ENCODE measurements at regions not wholly inside any gene's neighbourhood (a gene's known extent, or its start where the extent isn't known, plus 50 kb on each side); places are given as distances from the start of the nearest gene placed in this dataset.

DNA sequence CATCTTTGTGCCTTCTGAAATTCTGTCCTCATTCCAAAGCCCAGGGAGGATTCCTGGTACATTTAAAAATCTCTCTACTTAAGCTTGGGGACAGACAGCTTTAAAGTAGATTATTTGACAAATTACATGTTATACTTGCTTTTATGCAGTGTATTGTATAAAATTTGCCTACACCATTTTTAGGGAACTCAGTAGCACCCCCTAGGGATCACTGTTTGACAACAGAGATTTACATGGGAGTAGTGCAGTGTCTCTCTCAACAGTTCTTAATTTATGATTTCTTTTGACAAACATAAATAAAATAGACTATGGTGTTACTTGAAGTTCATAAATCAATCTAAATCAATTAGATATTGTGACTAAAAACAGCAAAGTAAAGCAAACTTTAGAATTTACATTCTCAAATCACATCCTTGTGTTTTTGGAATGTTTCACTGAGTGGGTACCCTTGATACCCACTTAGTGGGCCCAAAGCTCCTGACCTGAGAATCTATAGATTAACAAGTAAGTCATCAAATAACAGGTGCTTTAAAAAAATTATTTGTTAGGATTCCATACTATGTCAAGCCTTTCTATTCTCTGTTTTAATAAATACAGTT lies 428.8 kb downstream of the DYNC2H1 start:
- no peak for TF ChIP-seq ZSCAN16 (tag by site-specific recombination; IDR thresholded peaks at IDR 0.05)
- TF ChIP-seq, protein P1, sequence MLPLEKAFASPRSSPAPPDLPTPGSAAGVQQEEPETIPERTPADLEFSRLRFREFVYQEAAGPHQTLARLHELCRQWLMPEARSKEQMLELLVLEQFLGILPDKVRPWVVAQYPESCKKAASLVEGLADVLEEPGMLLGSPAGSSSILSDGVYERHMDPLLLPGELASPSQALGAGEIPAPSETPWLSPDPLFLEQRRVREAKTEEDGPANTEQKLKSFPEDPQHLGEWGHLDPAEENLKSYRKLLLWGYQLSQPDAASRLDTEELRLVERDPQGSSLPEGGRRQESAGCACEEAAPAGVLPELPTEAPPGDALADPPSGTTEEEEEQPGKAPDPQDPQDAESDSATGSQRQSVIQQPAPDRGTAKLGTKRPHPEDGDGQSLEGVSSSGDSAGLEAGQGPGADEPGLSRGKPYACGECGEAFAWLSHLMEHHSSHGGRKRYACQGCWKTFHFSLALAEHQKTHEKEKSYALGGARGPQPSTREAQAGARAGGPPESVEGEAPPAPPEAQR (tag by site-specific recombination; IDR thresholded peaks at IDR 0.05) = no peak
- TF ChIP-seq, protein P2, sequence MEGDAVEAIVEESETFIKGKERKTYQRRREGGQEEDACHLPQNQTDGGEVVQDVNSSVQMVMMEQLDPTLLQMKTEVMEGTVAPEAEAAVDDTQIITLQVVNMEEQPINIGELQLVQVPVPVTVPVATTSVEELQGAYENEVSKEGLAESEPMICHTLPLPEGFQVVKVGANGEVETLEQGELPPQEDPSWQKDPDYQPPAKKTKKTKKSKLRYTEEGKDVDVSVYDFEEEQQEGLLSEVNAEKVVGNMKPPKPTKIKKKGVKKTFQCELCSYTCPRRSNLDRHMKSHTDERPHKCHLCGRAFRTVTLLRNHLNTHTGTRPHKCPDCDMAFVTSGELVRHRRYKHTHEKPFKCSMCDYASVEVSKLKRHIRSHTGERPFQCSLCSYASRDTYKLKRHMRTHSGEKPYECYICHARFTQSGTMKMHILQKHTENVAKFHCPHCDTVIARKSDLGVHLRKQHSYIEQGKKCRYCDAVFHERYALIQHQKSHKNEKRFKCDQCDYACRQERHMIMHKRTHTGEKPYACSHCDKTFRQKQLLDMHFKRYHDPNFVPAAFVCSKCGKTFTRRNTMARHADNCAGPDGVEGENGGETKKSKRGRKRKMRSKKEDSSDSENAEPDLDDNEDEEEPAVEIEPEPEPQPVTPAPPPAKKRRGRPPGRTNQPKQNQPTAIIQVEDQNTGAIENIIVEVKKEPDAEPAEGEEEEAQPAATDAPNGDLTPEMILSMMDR (tag by site-specific recombination; IDR thresholded peaks at IDR 0.05) = no peak
- no peak for TF ChIP-seq YY2 (tag by site-specific recombination; IDR thresholded peaks at IDR 0.05)
- TF ChIP-seq ZNF629 (tag by site-specific recombination; IDR thresholded peaks at IDR 0.05) = no peak
- TF ChIP-seq ZNF335 (tag by site-specific recombination; conservative IDR thresholded peaks at IDR 0.05) = no peak
- no peak for TF ChIP-seq SP2 (tag by site-specific recombination; IDR thresholded peaks at IDR 0.05)
- no peak for TF ChIP-seq ZNF24 (tag by site-specific recombination; IDR thresholded peaks at IDR 0.05)

Measured in HEK293 (cell line).